WERI-Rb-1 (cell line): ENCODE measurements at regions not wholly inside any gene's neighbourhood (a gene's known extent, or its start where the extent isn't known, plus 50 kb on each side); places are given as distances from the start of the nearest gene placed in this dataset.

Experiments
- DNase-seq: peaks from one replicate; pipeline ENCODE4 v3.0.0-alpha.2; 2020
- H3K27ac ChIP-seq: fragments of 250-450 bp; sonication (Bioruptor Pico); 2 replicates; pipeline ENCODE4 v1.5.1; 2020; ENCODE audit warnings: mild to moderate bottlenecking, moderate library complexity
- H3K27me3 ChIP-seq: fragments of 250-450 bp; sonication (Bioruptor Pico); 2 replicates; pipeline ENCODE4 v1.5.1; 2021; ENCODE audit warnings: mild to moderate bottlenecking, low read depth, moderate library complexity; ENCODE audit not compliant: insufficient read depth, severe bottlenecking
- H3K36me3 ChIP-seq: fragments of 250-450 bp; sonication (Bioruptor Pico); 2 replicates; pipeline ENCODE4 v1.5.1; 2020; ENCODE audit warnings: mild to moderate bottlenecking, moderate library complexity
- H3K4me3 ChIP-seq: 2 replicates; pipeline ENCODE4 v1.5.1; 2011; ENCODE audit warnings: low read depth, mild to moderate bottlenecking, control low read depth, low read length
- H3K9me3 ChIP-seq: fragments of 250-450 bp; sonication (Bioruptor Pico); 2 replicates; pipeline ENCODE4 v1.5.1; 2021; ENCODE audit warnings: mild to moderate bottlenecking, moderate library complexity; ENCODE audit not compliant: severe bottlenecking
- CTCF ChIP-seq: IDR thresholded peaks from 2 replicates; pipeline ENCODE4 v1.5.1; 2011; ENCODE audit warnings: low read depth, mild to moderate bottlenecking, control low read depth, inconsistent platforms, low read length

DNA sequence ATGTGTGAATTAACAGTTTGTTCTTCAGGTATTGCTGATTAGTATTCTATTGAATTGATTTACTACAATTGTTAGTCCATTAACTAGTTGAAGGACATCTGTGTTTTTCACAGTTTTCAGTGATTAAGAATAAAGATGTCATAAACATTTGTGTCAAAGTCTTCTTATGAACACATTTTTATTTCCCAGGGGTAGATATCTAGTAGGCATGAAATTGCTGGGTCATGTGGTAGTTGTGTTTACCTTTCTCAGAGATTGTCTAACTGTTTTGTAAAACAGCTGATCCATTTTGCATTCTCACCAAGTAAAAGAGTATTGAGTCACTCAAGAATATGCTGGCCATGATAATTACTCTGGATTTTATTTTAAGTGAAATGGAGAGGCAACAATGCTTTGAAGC lies 1145.3 kb downstream of the FSCB start:
- Histone ChIP-seq H3K27me3 (peaks cover 9% of the 10 kb centered on the region), H3K36me3 (no peaks in the 10 kb centered on the region), H3K27ac (no peak overlapping the region), H3K9me3 (no peaks in the 10 kb centered on the region), H3K4me3 (no peak overlapping the region)
- no peak for DNase-seq
- TF ChIP-seq CTCF, result no peak

GRCh38 chr14:43360239-43360638 lies 1146.8 kb downstream of the FSCB start:
- Histone ChIP-seq H3K36me3 (no peaks in the 10 kb centered on the region), H3K27ac (no peak overlapping the region), H3K9me3 (no peaks in the 10 kb centered on the region), H3K4me3 (no peak overlapping the region), H3K27me3 (peaks cover 9% of the 10 kb centered on the region)
- no peak for DNase-seq
- TF ChIP-seq CTCF, result no peak

- no peak for TF ChIP-seq CTCF
- peaks cover 12% of the 10 kb centered on the region for H3K27me3 ChIP-seq
- no peaks in the 10 kb centered on the region for H3K36me3 ChIP-seq
- no peak overlapping the region for H3K27ac ChIP-seq
- no peak for DNase-seq
- no peak overlapping the region for H3K4me3 ChIP-seq
- H3K9me3 ChIP-seq, result no peaks in the 10 kb centered on the region
Measured at GRCh38 chr14:43359317-43359716, 1147.8 kb downstream of the FSCB start.

- no peaks in the 10 kb centered on the region for H3K9me3 ChIP-seq
- no peak overlapping the region for H3K27ac ChIP-seq
- no peaks in the 10 kb centered on the region for H3K36me3 ChIP-seq
- no peak overlapping the region for H3K4me3 ChIP-seq
- no peak for TF ChIP-seq CTCF
- no peak for DNase-seq
- H3K27me3 ChIP-seq, result peaks cover 12% of the 10 kb centered on the region
Measured at GRCh38 chr14:43356979-43357545, 1150.0 kb downstream of the FSCB start.

GRCh38 chr14:43356382-43356781 lies 1150.7 kb downstream of the FSCB start:
- Histone ChIP-seq H3K27ac (no peak overlapping the region), H3K27me3 (peaks cover 5% of the 10 kb centered on the region), H3K4me3 (no peak overlapping the region), H3K36me3 (no peaks in the 10 kb centered on the region), H3K9me3 (no peaks in the 10 kb centered on the region)
- no peak for TF ChIP-seq CTCF
- no peak for DNase-seq

DNA sequence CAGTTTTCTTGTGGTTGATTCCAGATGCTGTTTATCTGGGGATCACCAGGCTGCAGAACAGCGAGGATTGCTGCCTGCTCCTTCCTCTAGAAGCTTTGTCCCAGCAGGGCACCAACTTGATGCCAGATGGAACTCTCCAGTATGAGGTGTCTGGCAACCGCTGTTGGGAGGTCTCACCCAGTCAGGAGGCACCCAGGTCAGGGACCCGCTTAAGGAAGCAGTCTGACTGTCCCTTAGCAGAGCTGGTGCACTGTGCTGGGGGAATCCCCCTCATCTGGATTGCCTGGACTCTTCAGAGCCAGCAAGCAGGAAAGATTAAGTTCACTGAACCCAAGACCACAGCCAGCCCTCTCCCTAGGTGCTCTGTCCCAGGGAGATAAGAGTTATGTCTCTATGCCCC lies 1165.2 kb downstream of the FSCB start:
- TF ChIP-seq CTCF, result no peak
- H3K9me3 ChIP-seq, result no peaks in the 10 kb centered on the region
- no peak for DNase-seq

More for the DNA sequence above, 1165.2 kb downstream of the FSCB start:
- Histone ChIP-seq H3K27me3 (peaks cover 20% of the 10 kb centered on the region), H3K4me3 (no peak overlapping the region), H3K27ac (no peak overlapping the region), H3K36me3 (no peaks in the 10 kb centered on the region)
